Pancreas (tissue), 10 donors: ENCODE measurements at regions not wholly inside any gene's neighbourhood (a gene's known extent, or its start where the extent isn't known, plus 50 kb on each side); places are given as distances from the start of the nearest gene placed in this dataset.

ENCODE experiments used
- ATAC-seq, 4 donors: fragments of 200-7000 bp; cut with Tn5 transposase; one replicate each; pipeline versions ENCODE4 v1.8.0 to v1.9.1; 2020; ENCODE audit warnings: mild to moderate bottlenecking in 4 of 4, moderate library complexity in 4 of 4
- DNase-seq, 6 donors: peaks; one replicate each; pipeline ENCODE4 v3.0.0-alpha.2; 2020
- FAIRE-seq: peaks from 2 replicates; lab custom pipeline; 2012; peaks lifted over from hg19 to GRCh38; lab: Jason Lieb, UNC
- H3K27ac ChIP-seq, 4 donors: fragments of 200-600 bp; sonication (generic); 1 replicate in 3 of 4; 2 replicates in 1 of 4; pipeline versions ENCODE4 v1.5.0 to v1.8.0; 2020
- H3K27me3 ChIP-seq, 4 donors: fragments of 200-600 bp; one replicate each; pipeline ENCODE4 v1.8.0; 2021
- H3K36me3 ChIP-seq, 3 donors: fragments of 200-600 bp; sonication (generic) in 1 of 3; one replicate each; pipeline versions ENCODE4 v1.5.0 to v1.8.0; 2020 to 2021
- H3K4me1 ChIP-seq, 3 donors: fragments of 200-600 bp; one replicate each; pipeline ENCODE4 v1.8.0; 2021
- H3K4me3 ChIP-seq, 4 donors: fragments of 200-600 bp; sonication (generic) in 2 of 4; one replicate each; pipeline versions ENCODE4 v1.5.0 to v1.8.0; 2020 to 2021
- H3K9me3 ChIP-seq, 4 donors: fragments of 200-600 bp; one replicate each; pipeline ENCODE4 v1.8.0; 2021
- CTCF ChIP-seq, 4 donors: fragments of 200-600 bp; sonication (generic) in 3 of 4; IDR thresholded peaks; one replicate each; pipeline versions ENCODE4 v1.5.0 to v1.8.0; 2021; ENCODE audit warnings: antibody characterized with exemption in 4 of 4
- WGBS, 2 donors: extraction: QIAGEN DNeasy Blood & Tissue Kit; methylation state at CpG; one replicate each; pipeline ENCODE4 v1.1.7; 2013; 5-methylcytosine and 5-hydroxymethylcytosine counted together
- intact Hi-C, 3 donors: fragments of 100-400 bp; cut with DNase I; formaldehyde crosslinking; loops; one replicate each; pipeline versions ENCODE4 v1.11.1 to v1.14.2; 2022
- donor health status: healthy with polysubstance abuse.
- donor health status: DM: no; HTN: no; CAD: no; lungs with moderate emphysema.
- donor health status: DM: no; HTN: no; CAD: no.
- donor health status: control.
- donor health status: control.
- donor health status: Bipolar disorder and iron deficiency.
- donor health status: DM: yes; HTN: yes; CAD: no.
- donor health status: DM: no; HTN: no; CAD: no.
- donor health status: DM: no; HTN: no; CAD: no.
- donor health status: DM: yes; HTN: yes; CAD: no.

- FAIRE-seq (no peak), DNase-seq (no peak), ATAC-seq (no peak)
- Histone ChIP-seq H3K36me3 (no peaks in the 10 kb centered on the region), H3K9me3 (no peaks in the 10 kb centered on the region), H3K27ac (no peak overlapping the region), H3K4me3 (no peak overlapping the region), H3K27me3 (no peaks in the 10 kb centered on the region), H3K4me1 (no peaks in the 10 kb centered on the region)
- intact Hi-C loops: no loop called here
- no peak for TF ChIP-seq CTCF (IDR thresholded peaks at IDR 0.05)
- WGBS, 2 donors: 87 to 89% methylated on average over 2 of the region's 2 CpGs
Observed at GRCh38 chr3:147937891-147938290, 528.7 kb downstream of the ZIC1 start.

- no peaks in the 10 kb centered on the region for H3K36me3 ChIP-seq
- H3K27me3 ChIP-seq: no peaks in the 10 kb centered on the region
- WGBS, 2 donors: 84 to 85% methylated on average over 2 of the region's 2 CpGs
- DNase-seq (no peak), ATAC-seq (no peak), FAIRE-seq (no peak)
- H3K9me3 ChIP-seq: no peaks in the 10 kb centered on the region
- no peak overlapping the region for H3K27ac ChIP-seq
- intact Hi-C loops: no loop called here
- TF ChIP-seq CTCF (IDR thresholded peaks at IDR 0.05): no peak
- no peaks in the 10 kb centered on the region for H3K4me1 ChIP-seq
- H3K4me3 ChIP-seq: no peak overlapping the region
Observed at GRCh38 chr3:147939425-147939824, 530.3 kb downstream of the ZIC1 start.

- intact Hi-C loops: no loop called here
- H3K4me3 ChIP-seq: no peak overlapping the region
- no peaks in the 10 kb centered on the region for H3K9me3 ChIP-seq
- WGBS, 2 donors: 28 to 32% methylated on average over 7 of the region's 7 CpGs
- no peaks in the 10 kb centered on the region for H3K27me3 ChIP-seq
- FAIRE-seq (no peak), DNase-seq (no peak), ATAC-seq (no peak)
- no peak for TF ChIP-seq CTCF (IDR thresholded peaks at IDR 0.05)
- H3K4me1 ChIP-seq: no peaks in the 10 kb centered on the region
- no peaks in the 10 kb centered on the region for H3K36me3 ChIP-seq
- H3K27ac ChIP-seq: no peak overlapping the region
Observed at GRCh38 chr3:147939839-147940238, 530.7 kb downstream of the ZIC1 start.

GRCh38 chr3:147940405-147941193, 531.4 kb downstream of the ZIC1 start:
- intact Hi-C loops: no loop called here
- Histone ChIP-seq H3K36me3 (no peaks in the 10 kb centered on the region), H3K27me3 (no peaks in the 10 kb centered on the region), H3K9me3 (no peaks in the 10 kb centered on the region), H3K27ac (no peak overlapping the region), H3K4me1 (no peaks in the 10 kb centered on the region), H3K4me3 (no peak overlapping the region)
- 76 to 87% methylated on average over 3 of the region's 3 CpGs for WGBS, 2 donors
- no peak for TF ChIP-seq CTCF (IDR thresholded peaks at IDR 0.05)
- FAIRE-seq: no peak
- no peak for ATAC-seq
- DNase-seq: no peak

- 62 to 79% methylated on average over 2 of the region's 2 CpGs for WGBS, 2 donors
- no peak overlapping the region for H3K27ac ChIP-seq
- no peak for TF ChIP-seq CTCF (IDR thresholded peaks at IDR 0.05)
Observed at GRCh38 chr3:147941969-147942368, 532.8 kb downstream of the ZIC1 start.

More at GRCh38 chr3:147941969-147942368, 532.8 kb downstream of the ZIC1 start:
- Histone ChIP-seq H3K4me1 (peaks cover 0 to 7% (median 0%) of the 10 kb centered on the region in 3 donors), H3K9me3 (no peaks in the 10 kb centered on the region), H3K4me3 (no peak overlapping the region), H3K27me3 (no peaks in the 10 kb centered on the region), H3K36me3 (no peaks in the 10 kb centered on the region)
- FAIRE-seq (no peak), DNase-seq (no peak), ATAC-seq (no peak)
- intact Hi-C loops: no loop called here
